Stimulated activated CD8-positive, alpha-beta memory T cell treated with anti-CD3 and anti-CD28 coated beads, Interleukin-15, amount 100 ng/mL, for 4 hours (primary cell): ENCODE measurements at regions not wholly inside any gene's neighbourhood (a gene's known extent, or its start where the extent isn't known, plus 50 kb on each side); places are given as distances from the start of the nearest gene placed in this dataset.

Experiments used
- DNase-seq, 2 donors: peaks; one replicate each; pipeline ENCODE4 v3.0.0-alpha.2; 2020; ENCODE audit warnings: low read depth in 2 of 2

DNA sequence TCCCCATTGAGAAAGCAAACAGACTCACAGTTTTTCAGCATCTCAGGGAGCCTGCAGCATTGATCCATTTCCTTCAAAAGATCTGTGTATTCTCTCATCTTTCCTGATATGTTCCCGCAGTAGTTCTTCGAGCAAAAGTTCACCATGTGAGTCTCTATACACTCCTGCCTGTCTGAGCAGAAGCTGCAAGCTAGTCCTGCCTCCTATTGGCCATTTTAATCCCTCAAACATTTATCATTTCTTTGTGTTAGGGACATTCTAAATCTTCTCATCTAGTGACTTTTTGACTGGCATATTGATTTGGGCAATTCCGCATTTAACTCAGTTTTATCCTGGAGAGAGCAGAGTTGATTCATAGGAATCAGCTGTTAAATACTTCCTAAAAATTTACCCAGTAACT is 660.4 kb upstream of the KLF12 start:
- no peak for DNase-seq

DNA sequence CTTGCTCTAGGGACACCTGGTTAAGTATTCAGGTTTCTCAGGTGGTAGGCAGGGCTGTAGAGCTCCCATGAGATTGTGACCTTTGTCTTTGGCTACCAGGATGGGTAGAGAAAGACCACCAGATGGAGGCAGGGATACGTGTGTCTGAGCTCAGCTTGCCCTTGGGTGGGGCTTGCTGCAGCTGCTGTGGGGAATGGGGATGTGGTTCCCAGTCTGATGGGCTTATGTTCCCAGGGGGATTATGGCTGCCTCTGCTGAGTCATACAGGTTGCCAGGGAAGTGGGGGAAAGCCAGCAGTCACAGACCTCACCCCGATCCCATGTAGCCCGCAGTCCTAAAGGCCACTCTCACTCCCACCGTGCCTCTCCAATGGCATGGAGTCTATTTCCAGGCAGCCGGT is 659.9 kb upstream of the KLF12 start:
- DNase-seq, result no peak

DNA sequence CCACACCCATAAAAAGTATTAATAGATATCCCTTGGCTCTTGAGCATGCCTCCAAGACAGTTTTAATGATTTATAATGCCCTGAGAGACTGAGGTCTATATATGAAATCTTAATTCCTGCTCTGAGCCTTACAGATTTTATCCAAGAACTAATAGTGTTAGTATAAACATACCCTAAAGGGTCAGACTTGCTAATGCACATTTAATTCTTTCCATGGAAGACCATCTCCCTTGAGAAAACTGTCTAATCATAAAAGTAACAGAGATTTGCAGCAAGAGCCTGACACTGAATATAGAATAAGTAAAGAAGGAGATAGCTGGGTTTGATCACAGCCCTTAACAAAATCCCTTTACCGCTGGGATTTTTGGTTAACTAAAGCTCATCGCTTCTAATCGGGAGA is 650.8 kb upstream of the KLF12 start:
- DNase-seq, result no peak

DNA sequence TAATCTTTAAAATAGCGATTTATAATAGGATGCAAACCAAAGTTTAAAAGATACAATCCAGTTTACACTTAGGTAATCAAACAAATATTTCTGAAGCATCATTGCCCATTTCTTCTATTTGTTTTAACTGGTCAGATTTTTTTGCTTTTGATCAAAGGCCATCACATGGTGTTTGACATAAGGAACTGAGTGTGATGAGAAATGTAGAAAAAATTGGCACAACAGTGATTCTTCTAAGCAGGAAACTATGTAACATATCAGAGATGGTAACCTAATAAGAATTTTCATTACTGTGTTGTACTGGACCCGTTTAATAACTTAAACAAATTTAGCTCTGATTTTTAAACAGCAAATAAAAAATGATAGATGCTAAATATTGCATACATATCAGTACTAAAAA is 644.7 kb upstream of the KLF12 start:
- no peak for DNase-seq

DNA sequence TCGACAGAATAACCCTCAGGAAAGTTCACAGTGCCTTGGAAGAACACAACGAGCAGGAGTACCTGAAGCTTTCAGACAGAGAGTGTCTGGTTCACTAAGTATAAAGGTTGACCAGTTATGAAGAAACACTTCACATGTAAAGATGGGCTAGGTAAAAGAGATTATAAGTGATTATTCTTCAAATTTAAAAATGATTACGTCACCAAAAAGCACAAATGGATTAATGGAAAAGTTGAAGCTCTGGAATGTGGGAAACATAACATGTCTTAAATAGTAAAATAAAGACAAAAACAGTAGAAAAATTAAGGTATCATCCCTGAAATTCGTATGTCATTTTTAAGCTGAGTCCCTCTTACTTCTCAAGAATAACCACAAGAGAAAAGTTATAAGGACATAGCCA is 643.9 kb upstream of the KLF12 start:
- no peak for DNase-seq

DNA sequence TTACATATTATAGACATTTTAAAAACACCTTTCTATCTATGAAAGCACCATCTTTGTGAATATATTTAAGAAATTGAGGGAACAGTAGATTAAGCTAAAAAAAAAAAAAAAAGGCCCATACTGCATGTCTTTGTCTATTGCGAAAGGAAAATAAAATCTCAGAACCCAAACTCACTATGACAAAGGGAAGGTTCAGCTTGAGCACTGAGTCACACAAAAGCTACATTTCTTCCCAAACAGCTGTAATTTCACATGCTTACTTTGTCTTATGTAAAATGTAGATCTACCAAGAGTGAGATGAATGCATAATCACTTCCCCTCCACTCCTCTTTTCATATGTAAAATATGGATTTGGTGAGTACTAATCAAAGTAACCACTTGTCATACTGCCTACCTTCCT is 640.1 kb upstream of the KLF12 start:
- no peak for DNase-seq

DNA sequence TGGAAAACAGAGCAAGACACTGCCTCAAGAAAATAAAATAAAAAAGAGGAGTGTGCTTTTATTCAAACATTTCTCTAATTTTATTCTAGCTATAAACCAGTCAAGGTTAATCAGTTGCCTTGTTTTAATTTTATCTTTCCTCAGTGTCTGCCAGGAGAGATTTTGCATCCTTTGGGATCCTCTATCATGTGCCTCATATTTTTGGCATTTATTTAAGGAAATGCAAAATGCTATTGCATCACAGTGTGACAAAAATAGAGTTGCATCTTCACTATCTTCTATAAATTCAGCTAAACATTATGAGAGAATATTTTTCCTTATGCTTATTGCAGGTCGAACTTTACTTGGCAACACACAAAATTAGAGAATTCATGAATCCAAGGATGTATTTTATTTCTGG is 639.0 kb upstream of the KLF12 start:
- DNase-seq, result no peak

DNA sequence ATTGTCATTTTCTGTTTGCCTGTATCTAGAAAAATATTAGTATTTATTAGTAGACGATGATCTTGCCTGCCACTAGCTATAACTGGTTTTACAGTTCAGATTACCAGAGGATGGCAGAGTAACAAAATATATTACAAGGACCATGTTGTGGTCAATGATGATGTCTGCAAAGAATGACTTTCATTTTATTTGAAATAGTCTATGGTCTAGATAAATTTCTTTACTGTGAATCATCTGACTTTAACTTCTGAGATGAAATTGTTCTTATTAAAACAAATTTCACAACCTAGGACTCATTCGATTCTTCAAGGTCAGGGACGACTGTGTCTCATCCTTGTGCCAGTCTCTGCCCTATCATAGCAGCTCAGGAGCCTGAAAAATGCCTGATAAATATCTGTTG is 637.8 kb upstream of the KLF12 start:
- no peak for DNase-seq

DNA sequence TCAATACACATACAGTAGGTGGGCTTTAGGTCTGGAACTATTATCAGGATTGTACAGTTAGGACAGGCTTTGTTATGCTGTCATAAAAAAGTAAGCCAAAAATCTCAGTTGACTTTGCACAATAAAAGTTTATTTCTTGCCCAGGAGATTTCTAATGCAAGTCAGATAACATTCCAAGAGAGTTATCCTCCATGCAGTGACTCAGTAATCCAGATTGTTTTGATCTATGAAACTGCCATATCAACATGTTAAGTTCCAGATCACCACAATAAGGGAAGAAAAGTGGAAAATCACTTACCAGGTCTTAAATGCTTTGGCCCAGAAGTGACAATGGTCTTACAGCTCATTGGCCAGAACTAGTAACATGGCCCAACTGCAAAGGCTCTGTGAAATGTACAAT is 636.2 kb upstream of the KLF12 start:
- no peak for DNase-seq

DNA sequence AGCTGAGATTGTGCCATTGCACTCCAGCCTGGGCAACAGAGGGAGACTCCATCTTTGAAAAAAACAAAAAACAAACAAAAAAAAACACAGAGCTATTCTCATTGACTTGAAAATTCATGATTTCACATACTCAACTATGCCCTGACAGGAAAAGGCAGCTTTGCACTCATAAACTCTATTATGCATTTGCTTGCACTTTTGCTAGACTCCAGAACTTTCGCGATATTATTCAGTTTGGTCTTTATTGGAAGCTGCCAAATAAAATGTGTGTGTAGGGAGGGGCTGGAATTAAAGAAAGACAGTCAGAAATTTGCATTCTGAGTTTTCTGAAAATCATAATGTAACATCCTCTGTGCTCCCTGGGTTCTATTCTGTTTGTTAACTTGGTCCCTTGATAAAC is 635.1 kb upstream of the KLF12 start:
- no peak for DNase-seq

DNA sequence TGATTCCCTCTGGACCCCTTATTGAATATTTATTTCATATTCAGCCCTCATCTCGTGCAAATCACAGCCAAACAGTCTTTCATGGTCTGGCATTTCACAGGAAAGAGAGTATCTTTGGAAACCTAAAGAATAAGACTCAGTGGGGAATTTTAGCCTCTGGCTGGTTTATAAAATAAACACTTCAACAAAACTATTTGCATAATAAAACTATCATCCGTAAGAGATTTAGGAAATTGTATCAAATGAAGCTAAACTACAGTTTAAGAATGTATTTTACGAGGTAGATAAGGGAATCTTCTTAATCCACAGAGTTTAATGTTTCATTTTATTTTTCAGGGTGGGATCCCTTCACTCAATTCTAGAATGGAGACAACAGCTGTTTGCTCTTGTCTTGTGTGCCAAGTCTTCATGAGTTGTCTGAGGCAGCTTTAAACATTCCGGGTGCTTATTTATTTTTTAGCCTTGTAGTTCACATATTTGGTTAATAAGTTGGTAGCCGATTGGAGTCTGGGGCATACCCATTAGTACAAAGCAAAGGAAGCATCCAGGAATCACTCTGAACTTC is 634.4 kb upstream of the KLF12 start:
- DNase-seq, result no peak

DNA sequence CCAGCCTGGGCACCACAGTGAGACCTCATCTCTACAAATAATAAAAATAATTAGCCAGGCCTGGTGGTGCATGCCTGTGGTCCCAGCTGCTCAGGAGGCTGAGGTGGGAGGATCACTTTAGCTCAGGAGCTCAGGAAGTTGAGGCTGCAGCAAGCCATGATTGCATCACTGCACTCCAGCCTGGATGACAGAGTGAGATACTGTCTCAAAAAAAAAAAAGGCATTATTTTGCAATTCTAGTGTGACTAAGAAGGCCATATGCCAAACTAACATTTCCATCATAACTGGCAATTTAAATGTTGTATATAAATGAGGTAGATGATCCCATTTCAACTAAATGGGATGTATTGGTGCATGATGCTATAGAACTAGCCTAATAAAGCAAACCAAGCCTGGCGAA is 632.8 kb upstream of the KLF12 start:
- no peak for DNase-seq

DNA sequence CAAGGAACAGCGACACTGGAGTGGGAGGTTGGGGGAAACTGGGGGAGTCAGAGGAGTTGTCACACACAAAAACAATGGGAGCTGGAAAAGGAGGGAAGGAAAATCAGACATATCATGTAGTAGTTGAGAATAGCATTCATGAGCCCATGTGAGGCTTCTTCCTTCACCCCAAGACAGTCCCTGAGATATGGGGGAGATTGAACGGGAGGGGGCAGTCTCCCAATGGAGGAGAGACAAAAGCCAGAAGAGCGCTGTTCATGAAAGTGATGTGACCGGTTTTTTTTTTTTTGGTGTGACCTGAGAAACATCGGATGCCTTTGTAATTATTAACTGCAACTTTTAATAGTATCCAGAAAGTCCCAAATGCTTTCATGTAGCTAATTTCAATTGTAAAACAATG is 631.8 kb upstream of the KLF12 start:
- DNase-seq, result no peak

DNA sequence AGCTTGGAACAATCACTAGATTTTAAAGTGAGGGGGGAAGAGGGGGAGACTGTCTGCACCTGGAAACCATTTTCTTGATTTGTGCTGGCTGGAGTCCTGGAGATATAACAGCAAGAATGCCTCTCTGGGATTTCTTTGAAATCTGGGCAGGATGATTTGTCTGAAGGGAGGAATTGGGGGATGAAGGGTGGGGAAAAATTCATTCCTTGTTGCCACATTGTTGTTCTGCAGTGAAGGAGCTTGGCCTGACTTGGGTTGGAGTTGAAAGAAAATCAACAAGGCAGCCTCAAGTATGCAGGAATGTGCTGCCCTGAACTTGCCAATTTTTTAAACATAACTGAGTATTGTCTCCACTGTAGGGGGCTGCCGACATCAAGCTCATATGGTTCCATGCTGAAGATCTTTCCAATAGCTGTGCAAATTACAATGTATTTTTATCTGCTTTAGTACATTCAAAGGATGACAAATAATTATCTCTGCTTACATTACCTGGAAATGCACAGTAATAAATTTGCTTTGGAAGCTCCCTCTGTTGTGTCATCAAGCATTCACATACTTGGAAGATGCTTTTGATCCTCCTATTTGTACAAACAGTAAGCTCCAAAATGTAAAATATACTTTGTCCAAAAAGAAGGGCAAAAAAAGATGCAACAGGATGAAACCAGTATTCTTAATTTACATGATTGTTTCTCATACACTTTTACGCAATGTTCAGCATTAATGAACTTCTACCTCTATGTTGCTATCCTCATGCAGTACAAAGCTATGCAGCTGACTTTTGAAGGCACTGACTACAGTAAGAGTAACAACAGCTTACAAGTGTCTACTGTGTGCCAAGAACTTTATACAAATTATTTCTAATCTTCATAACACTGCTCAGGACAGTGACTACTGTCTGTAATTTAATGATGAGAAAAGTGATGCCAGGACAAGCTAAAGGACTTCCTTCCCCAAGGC is 627.9 kb upstream of the KLF12 start:
- DNase-seq, result no peak

DNA sequence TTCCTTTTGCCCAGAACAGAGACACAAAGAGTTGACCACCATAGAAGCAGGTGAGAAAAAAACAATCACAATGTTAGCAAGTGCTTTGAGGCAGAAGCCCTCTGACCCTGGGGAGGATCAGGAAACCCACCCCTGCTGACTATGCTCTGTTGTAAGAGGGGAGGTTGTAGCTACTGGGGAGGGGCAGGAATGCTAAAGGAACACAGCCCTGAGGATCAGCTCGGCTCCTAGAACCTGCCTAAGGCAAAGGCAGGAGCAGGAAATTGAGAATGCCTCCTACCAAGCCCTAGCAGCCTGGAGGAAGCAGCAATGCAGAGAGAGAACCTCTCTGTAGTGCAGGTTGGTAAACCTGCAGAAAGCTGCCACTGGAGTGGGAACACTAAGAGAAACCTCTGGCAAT is 624.0 kb upstream of the KLF12 start:
- no peak for DNase-seq

DNA sequence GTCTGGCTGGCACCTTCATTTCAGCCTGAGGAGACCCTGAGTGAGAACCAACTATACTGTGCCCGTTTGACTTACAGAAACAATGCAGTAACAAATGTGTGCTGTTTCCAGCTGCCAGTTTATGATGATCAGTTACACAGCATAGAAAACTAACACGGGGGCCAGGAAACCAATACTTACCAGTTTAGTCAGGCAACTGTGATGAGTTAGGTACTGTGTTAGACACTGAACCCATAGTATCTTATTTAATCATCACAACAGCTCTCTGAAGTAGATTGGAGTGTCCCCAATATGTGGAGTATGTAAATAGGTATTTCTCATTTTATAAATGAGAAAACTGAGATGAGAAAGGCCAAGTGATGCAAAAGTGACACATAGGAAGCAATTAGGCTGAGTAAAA is 620.9 kb upstream of the KLF12 start:
- no peak for DNase-seq

DNA sequence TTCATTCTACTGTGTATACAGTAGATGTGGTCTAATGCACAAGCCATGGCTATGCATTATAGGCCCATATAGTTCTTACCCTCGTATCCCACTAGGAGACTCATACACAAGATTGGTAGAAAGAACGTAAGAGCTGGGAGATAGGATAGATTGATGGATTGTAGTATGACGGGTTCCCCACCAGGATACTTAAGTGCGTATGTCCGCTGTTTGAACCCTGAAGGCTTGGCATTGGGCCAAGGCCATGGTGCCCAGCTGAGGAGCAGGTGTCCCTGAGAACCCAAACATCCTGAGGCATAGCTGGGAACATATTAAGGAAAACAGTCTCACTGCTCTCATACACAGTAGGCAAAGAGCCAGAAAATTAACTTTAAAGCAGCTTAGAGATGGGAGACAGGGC is 617.5 kb upstream of the KLF12 start:
- no peak for DNase-seq

DNA sequence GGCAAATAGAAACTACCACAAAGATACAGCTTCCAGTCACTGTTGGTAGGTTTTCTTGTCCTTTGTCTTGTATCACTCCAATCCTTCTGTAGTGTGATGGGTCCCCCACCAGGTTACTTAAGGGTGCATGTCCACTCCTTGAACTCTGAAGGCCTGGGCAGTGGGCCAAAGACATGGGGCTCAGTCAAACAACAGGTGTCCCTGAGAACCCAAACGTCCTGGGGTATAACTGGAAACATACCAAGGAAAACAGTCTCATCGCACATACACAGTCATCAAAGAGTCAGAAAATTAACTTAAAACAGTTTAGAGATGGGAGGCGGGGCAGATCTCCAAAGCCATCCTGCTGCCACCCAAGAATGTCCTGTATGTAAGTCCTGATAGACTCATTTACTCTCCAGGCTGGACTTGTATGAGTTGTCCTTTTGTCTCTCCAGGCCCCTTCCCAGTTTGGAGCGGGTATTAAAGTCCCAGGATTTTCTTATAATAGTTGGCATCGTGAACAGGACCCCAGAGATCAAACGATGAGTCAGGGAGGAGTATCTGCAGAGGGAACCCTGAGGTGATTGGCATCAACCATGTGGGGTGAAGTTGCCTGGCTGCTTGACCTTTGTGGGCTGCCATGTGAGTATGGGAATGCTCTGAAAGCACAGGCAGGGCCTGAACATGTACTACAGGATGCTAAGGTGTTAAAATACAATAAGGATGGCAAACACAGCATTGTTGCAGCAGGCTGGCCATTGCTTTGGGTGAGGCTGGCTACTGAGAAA is 613.2 kb upstream of the KLF12 start:
- DNase-seq, result no peak

DNA sequence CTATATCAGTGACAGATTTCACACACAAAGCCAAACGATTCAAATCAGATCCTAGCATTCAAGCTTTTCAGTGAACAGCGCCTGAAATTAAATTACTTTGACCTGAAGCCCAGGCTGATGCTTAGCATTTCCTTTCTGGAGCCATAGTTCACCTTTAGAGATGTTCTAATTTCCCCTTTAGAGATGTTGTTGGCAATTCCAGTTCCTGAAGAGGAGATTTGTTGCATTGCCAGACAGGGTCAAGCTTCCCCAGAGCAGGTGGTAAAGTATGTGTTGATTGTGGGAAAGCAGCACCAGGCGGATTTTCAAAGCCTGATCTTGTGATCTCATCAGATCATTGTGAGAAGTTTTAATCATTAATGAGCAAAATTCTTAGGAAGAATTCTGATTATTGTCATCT is 609.8 kb upstream of the KLF12 start:
- no peak for DNase-seq

DNA sequence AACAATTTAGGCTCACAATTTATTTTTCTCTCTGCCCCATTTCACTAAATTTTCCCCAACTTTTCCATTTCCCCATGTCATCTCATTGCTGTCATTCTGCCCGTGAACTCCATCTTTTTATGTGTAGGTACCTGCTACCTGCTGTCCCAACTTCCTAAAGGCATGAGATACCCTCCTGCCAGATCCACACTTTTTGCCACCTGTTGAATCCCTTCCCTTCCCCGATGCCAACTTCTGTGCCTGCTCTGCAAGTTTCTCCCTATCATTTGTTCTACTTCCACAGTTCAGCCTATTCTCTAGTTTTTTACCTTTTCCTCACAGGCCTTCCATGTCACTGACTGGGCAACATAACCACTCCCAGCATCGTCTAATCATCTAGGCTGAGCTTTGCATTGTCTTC is 607.5 kb upstream of the KLF12 start:
- DNase-seq, result no peak

DNA sequence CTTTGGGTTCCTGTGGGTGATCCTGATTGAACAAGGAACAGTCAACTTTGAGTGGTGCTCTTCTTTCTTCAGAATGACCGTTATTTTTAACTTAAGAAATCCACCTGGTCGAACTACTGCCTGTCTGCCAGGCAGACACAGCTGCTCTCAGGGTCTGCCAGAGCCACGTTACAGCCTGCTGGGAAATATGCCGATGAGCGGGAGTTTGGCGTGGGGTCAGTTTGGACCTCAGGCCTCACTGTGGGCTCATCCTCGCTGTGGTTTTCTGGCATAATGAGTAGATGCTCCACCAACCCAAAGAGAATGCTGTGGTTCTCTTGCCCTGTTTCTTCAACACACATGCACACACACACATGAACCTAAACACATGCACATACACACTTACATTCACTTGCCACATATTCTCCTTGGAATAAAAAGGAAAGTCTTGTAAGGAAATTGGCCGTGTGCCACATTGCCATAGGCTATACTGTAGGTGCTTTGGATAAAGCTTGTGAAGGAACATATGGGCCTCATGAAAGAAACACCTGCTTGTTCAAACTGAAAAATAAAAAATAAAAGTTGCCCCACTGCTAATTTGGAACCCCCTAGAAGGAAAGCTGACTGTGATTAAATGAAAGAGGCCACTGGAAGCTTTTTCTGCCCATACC is 598.7 kb upstream of the KLF12 start:
- no peak for DNase-seq

DNA sequence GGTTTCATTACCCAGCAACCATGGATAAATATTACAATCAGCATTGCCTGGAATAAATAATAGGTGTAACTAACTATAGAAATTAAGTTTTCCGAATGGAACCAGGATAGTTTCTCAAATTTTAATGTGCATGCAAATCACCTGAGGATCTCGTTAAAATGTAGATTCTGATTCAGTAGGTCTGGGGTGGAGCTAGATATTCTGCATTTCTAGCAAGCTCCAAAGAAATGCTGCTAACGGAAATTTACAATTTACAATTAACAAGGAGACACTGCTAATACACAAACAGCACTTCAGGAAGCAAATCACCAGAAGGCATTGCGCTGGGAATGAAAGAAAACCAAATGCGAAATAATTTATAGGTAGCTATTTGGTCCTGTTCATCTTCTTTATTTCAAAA is 597.5 kb upstream of the KLF12 start:
- no peak for DNase-seq
